ENCODE measurements at regions not wholly inside any gene's neighbourhood (a gene's known extent, or its start where the extent isn't known, plus 50 kb on each side); places are given as distances from the start of the nearest gene placed in this dataset.

- TF ChIP-seq CTCF (conservative IDR thresholded peaks at IDR 0.05; ENCODE audit: low read length) (no peak), EZH2phosphoT487 (IDR thresholded peaks at IDR 0.05; ENCODE audit: borderline replicate concordance) (no peak)
Measured at GRCh38 chr20:52818491-52818890, 153.7 kb upstream of the TSHZ2 start.
